Transverse colon (tissue), 3 donors: ENCODE measurements at regions not wholly inside any gene's neighbourhood (a gene's known extent, or its start where the extent isn't known, plus 50 kb on each side); places are given as distances from the start of the nearest gene placed in this dataset.

ENCODE experiments used
- EP300 ChIP-seq: sonication (generic); formaldehyde crosslinking; IDR thresholded peaks from one replicate; pipeline ENCODE4 v1.6.1; 2017; ENCODE audit warnings: antibody characterized with exemption, low read depth
- POLR2A ChIP-seq: fragments of 450-650 bp; IDR thresholded peaks from one replicate; pipeline ENCODE4 v1.6.1; 2016; ENCODE audit warnings: antibody characterized with exemption, mild to moderate bottlenecking, moderate library complexity
- TF ChIP-seq, protein P1 (sequence below), 5 experiments: fragments of 200-600 bp in 3 of 5; fragments of 450-650 bp in 2 of 5; sonication (generic) in 3 of 5; IDR thresholded peaks; 1 replicate in 2 of 5; 2 replicates in 3 of 5; pipeline ENCODE4 v1.5.1; 2016 to 2017; ENCODE audit warnings: antibody characterized with exemption in 5 of 5, inconsistent platforms in 3 of 5, mild to moderate bottlenecking in 2 of 5, moderate library complexity in 1 of 5

DNA sequence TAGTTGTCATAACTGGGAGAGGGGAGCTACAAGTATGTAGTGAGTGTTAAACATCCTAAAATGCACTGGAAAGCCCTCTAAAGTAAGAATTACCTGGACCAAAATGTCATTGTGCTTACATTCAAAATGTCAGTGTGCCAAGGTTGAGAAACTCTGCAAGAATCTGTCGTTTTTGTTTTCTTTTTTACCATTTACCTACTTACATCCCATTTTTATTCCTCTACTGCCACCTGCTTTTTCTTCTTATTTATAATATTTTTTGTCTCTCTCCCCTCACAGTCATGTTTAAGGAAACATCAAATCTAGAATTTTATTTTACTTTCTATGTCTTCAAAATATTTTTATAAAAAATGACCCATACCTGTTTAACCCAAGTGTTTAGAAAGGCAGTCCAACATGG, 226.4 kb downstream of the PCDH17 start:
- no peak for TF ChIP-seq POLR2A
- TF ChIP-seq, protein P1, sequence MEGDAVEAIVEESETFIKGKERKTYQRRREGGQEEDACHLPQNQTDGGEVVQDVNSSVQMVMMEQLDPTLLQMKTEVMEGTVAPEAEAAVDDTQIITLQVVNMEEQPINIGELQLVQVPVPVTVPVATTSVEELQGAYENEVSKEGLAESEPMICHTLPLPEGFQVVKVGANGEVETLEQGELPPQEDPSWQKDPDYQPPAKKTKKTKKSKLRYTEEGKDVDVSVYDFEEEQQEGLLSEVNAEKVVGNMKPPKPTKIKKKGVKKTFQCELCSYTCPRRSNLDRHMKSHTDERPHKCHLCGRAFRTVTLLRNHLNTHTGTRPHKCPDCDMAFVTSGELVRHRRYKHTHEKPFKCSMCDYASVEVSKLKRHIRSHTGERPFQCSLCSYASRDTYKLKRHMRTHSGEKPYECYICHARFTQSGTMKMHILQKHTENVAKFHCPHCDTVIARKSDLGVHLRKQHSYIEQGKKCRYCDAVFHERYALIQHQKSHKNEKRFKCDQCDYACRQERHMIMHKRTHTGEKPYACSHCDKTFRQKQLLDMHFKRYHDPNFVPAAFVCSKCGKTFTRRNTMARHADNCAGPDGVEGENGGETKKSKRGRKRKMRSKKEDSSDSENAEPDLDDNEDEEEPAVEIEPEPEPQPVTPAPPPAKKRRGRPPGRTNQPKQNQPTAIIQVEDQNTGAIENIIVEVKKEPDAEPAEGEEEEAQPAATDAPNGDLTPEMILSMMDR (IDR thresholded peaks at IDR 0.05): no peak
- no peak for TF ChIP-seq EP300
